ENCODE measurements at regions not wholly inside any gene's neighbourhood (a gene's known extent, or its start where the extent isn't known, plus 50 kb on each side); places are given as distances from the start of the nearest gene placed in this dataset.

DNA sequence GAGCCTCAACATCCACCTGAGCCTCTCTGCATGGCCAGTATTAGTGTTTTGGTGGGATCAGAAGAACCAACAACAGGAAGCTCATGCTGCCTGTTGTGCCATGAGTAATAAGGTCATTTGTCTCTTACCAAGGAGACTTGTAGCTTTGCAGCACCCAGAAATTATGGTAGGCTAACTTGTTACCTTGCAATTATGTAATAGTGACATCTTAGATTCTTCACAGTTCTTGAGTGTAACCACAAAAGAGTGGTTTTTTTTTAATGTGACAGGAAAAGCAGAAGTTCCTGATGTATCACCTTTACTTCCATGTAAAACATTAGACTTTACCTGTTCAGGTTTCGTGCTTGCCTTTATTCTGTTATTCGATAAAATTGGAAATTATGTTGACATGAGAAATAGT is 263.9 kb upstream of the CXXC4 start:
- Histone ChIP-seq H3K36me3 (ENCODE audit: control insufficient read depth in 2 of 2, extremely low read depth in 1 of 2, insufficient read depth in 2 of 2, low read length in 2 of 2) (no peaks in the 10 kb centered on the region), H3K9ac (replicated peaks; ENCODE audit: extremely low read depth, insufficient read depth, low read length) (no peak overlapping the region), H2AFZ (ENCODE audit: low read depth, low read length) (no peak overlapping the region), H3K4me1 (ENCODE audit: control insufficient read depth, extremely low read depth, insufficient read depth, low read length) (no peaks in the 10 kb centered on the region), H3K9me1 (replicated peaks; ENCODE audit: control insufficient read depth, extremely low read depth, insufficient read depth, low read length) (no peaks in the 10 kb centered on the region), H3K27me3 (ENCODE audit: control insufficient read depth in 2 of 2, insufficient read depth in 2 of 2, low read length in 2 of 2) (no peaks in the 10 kb centered on the region), H4K20me1 (replicated peaks; ENCODE audit: control insufficient read depth, extremely low read depth, insufficient read depth, low read length) (no peaks in the 10 kb centered on the region), H3K79me2 (ENCODE audit: control insufficient read depth, insufficient read depth, low read length) (no peaks in the 10 kb centered on the region), H3K4me2 (ENCODE audit: insufficient read depth, low read length) (no peak overlapping the region), H3K4me3 (replicated peaks in 1 of 3; ENCODE audit: insufficient read depth in 1 of 3, low read depth in 1 of 3, low read length in 3 of 3) (no peak overlapping the region), H3K27ac (ENCODE audit: insufficient read depth, low read depth, low read length) (no peak overlapping the region), H3K9me3 (replicated peaks; ENCODE audit: control insufficient read depth, insufficient read depth, low read length) (peaks cover 2% of the 10 kb centered on the region)
- dilution Hi-C loops (cut with MboI; ENCODE audit: extremely low pct_ligation_motif_present, low sequenced_read_pairs): no loop called here
- no peak for FAIRE-seq
- intact Hi-C loops (cut with micrococcal nuclease): no loop called here
- TF ChIP-seq JUN (IDR thresholded peaks at IDR 0.05; ENCODE audit: borderline replicate concordance, insufficient read depth, insufficient read length, low read depth): no peak
- no peak for TF ChIP-seq POLR2AphosphoS5 (IDR thresholded peaks at IDR 0.05; ENCODE audit: insufficient read depth, low read depth, low read length)
- TF ChIP-seq, protein P1, sequence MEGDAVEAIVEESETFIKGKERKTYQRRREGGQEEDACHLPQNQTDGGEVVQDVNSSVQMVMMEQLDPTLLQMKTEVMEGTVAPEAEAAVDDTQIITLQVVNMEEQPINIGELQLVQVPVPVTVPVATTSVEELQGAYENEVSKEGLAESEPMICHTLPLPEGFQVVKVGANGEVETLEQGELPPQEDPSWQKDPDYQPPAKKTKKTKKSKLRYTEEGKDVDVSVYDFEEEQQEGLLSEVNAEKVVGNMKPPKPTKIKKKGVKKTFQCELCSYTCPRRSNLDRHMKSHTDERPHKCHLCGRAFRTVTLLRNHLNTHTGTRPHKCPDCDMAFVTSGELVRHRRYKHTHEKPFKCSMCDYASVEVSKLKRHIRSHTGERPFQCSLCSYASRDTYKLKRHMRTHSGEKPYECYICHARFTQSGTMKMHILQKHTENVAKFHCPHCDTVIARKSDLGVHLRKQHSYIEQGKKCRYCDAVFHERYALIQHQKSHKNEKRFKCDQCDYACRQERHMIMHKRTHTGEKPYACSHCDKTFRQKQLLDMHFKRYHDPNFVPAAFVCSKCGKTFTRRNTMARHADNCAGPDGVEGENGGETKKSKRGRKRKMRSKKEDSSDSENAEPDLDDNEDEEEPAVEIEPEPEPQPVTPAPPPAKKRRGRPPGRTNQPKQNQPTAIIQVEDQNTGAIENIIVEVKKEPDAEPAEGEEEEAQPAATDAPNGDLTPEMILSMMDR (IDR thresholded peaks at IDR 0.05; ENCODE audit: extremely low read depth in 1 of 2, insufficient read depth in 1 of 2, low read depth in 1 of 2, low read length in 2 of 2): no peak
- no peak for TF ChIP-seq GATA2 (IDR thresholded peaks at IDR 0.05; ENCODE audit: insufficient read depth, insufficient read length, low read depth, low read length)
- no peak for TF ChIP-seq FOS (IDR thresholded peaks at IDR 0.05; ENCODE audit: borderline replicate concordance, insufficient read depth, low read length)
- TF ChIP-seq, protein P2, sequence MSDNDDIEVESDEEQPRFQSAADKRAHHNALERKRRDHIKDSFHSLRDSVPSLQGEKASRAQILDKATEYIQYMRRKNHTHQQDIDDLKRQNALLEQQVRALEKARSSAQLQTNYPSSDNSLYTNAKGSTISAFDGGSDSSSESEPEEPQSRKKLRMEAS (IDR thresholded peaks at IDR 0.05; ENCODE audit: insufficient read depth, insufficient read length): no peak
- TF ChIP-seq MYC (IDR thresholded peaks at IDR 0.05; ENCODE audit: low read depth, low read length): no peak
- TF ChIP-seq POLR2A (IDR thresholded peaks at IDR 0.05; ENCODE audit: low read depth, low read length): no peak
- TF ChIP-seq EZH2 (IDR thresholded peaks at IDR 0.05; ENCODE audit: borderline replicate concordance, low read depth, low read length, severe bottlenecking): no peak
- BruUV-seq (replicated peaks): no TSS peak
- POLR2A ChIA-PET: no interaction called here
- CTCF ChIA-PET: no interaction called here
- DNase-seq (ENCODE audit: low read depth, low spot score): no peak

All from endothelial cell of umbilical vein (primary cell).